SK-N-MC (cell line): ENCODE measurements at regions not wholly inside any gene's neighbourhood (a gene's known extent, or its start where the extent isn't known, plus 50 kb on each side); places are given as distances from the start of the nearest gene placed in this dataset.

Experiments used
- EZH2 ChIP-seq: fragments of 200-600 bp; sonication (generic); IDR thresholded peaks from one replicate; pipeline ENCODE4 v1.6.1; 2017; ENCODE audit warnings: antibody characterized with exemption
- FOXP2 ChIP-seq: optimal IDR thresholded peaks from 2 replicates; pipeline ENCODE3; 2011; ENCODE audit warnings: mild to moderate bottlenecking, moderate library complexity; ENCODE audit not compliant: insufficient read depth; ENCODE audit errors: extremely low read length, control extremely low read depth
- POLR2AphosphoS5 ChIP-seq: IDR thresholded peaks from 2 replicates; pipeline ENCODE4 v1.6.1; 2012; ENCODE audit warnings: mild to moderate bottlenecking, low read depth, low read length, borderline replicate concordance

- TF ChIP-seq POLR2AphosphoS5 (no peak), EZH2 (no peak), FOXP2 (no peak)
Observed at GRCh38 chr11:79922641-79923040, 481.8 kb upstream of the TENM4 start.
